ENCODE measurements at regions not wholly inside any gene's neighbourhood (a gene's known extent, or its start where the extent isn't known, plus 50 kb on each side); places are given as distances from the start of the nearest gene placed in this dataset.

GRCh38 chr5:50964746-50965653 lies 298.6 kb downstream of the PARP8 start:
- DNase-seq = no peak

DNA sequence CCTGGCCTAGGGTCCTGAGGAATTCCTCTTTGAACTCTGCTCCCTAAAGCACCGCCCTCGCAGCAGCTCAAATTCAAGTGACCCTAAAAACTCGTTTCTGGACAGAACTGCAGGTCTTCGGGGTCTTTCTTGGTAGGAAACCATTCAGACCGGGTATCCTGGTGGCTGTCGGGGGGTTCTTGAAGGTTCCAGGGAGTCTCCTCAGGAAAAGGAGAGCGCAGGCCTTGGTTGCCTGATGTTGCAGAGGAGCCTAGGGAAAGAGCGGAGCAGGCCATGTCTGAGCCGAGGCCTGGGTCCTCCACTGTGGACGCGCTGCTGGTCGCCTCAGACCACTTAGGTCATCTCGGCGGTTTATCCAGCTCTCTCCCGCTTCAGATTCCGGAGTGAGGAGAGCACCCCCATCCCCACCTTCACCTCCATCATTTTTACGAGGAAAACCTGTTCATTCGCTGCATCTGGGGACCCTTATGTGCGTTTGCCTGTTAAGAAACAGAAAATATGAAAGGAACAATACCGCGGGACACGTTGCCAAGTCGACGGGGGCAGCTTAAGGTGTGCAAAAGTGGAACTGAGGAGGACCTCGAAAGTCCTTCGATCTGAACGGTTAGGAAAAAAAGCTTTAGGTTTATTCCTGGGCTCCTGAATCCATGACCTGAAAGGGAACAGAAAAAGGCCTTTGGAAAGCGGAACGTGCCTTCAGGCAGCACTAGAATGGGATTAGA lies 299.4 kb downstream of the PARP8 start:
- no peak for DNase-seq

DNA sequence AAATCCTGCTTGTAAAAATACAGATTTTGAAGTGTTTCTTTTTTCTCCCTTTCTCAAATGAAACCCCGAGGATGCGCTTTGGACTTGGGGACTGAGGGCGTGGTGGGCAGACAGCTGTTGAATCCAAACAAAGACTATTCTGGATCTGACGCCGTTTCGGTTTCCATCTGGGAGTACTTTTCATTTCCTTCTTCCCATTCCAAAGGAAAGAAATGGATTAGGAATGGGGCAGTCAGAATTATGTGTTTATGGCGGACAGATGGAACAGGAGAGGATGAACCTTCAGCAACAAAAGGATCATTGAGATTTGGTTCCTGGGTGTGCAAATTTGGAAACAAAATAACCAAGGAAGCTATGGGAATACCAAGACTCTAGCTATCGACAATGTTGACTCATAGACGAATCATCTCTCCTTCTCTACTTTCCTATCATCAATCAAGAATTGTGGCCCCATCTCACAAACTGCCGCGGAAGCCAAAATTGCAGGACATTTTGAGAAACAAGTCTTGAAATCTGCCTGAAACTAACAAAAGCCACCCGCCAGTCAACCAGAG lies 300.6 kb downstream of the PARP8 start:
- DNase-seq = no peak

DNA sequence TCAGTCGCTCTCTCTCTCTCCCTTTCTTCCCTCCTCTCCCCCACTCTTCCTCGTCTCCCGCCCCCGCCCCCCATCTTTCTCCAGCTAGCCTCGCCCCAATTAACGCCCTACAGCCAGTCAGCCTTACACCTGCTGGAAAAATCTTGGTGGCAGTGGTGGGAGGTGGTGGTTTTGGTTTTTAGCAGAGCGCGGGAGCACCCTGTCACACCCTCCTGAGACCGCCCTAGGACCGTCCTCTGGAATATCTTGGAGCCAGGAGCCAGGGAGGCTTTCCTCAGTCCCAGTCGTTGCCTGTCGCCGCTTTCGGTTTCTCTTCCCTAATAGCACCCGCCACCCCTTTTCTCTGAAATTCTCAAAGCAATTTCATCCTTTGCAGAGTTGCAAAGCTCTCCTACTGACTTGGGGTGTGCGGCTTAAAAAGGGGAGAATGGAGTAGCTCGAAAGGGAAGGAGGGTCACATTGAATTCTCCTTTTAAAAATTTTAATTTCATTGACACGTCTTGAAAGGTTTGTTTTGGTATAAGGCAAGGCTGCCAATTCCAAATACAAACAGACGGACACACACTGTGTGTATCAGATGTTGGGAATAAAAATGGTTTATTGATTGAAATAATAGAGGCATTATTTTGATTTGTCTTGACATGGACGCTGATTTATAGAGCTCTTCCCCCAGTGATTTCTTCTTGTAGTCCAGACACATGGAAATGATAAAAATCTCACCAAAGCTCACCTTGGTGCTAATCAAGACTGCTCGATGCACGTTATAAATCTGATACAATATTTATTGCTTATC lies 301.3 kb downstream of the PARP8 start:
- DNase-seq = no peak

DNA sequence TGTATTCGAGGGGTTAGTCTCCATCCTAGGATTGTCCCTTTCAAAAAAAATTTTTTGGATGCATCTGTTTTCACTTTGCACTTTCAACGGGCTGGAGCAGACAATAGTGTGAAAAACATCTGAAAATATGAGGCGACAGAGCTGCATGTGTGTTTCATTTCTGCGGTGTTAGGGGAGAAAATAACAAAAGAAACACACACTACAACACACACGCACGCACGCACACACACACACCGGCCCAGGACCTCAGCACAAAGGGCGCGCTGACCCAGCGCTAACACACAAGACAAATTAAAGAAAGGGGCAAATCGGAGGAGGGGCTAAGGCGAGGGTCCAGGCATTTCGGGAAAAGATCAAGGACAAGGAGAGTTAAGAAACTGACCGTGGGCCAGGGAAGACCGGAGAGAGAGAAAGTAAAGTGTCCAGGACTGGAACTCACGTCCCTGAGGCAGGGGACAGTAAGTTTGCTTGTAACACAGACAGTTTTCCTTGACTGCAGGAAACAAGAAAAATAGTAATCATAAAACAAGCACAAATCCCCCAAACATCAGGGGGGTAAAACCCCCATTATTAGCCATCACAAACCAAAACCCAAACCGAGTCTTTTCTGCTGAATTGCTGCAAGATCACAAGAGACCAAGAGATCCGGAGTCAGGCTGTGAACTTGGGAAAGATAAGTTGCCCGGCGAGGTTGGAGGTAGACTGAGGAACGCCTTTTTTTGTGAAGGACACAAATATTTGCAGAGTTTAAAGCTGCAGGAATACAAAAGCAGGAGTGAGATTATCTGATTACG lies 302.1 kb downstream of the PARP8 start:
- no peak for DNase-seq

DNA sequence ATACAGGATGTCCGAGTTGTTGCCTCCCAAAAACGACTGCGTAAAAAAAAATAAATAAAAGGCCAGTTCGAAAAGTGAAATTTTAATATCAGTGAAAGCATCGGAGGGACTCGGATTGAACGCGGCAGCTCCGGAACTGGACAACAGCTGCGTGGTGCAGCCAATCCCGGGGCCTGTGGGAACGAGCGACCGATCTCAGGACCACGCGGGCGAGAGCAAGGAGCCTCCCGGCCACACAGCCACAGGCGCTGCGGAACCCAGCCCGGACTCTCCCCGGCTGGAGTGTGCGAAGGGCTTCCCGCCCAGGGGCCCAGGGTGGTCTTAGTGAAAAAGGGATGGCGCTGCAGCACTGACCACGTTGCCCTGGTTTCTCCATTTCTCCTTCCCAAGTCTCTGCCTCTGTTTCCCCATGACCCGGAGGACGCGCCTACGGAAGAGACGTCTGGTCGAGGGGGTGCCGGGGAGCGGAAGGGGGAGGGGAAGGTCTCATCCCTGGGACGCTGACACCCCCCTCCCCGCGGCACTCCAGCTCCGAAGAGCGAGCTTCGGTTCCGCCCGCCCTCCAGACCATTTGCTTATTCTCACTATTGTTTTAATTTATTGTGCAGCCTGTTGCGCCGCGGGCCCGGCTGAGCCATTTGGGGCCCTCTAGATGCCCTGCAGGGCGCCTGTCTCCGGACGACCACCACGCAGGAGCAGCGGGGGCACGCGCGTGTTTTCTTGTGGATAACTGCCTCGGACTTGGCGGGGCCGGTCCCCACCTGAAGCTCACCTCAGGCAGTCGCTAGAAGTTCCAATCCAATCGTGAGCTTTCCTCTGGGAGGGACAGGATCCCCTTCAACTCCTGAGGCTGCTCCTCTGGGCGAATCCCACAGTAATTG lies 303.0 kb downstream of the PARP8 start:
- DNase-seq = no peak

- no peak for DNase-seq
These were observed 309.4 kb downstream of the PARP8 start for GRCh38 chr5:50975840-50976239.

DNA sequence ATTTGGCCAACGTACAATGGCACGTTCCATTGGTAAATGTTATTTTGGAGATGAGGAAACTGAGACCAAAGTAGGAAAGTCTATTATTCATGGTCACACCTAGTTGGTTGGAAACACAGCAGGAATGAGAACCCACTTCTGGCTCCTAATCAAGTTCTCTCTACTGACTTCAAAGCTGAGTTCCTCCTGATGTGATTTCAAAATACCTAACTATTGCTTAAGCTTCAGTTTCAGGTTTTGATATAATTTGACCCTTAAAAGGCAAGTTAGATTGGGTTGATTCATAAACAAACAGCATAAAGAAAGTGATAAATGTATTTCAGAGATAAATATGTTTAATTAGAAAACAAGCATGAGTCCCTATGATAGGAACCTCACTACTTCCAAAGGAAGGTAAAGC lies 312.5 kb downstream of the PARP8 start:
- DNase-seq = no peak

DNA sequence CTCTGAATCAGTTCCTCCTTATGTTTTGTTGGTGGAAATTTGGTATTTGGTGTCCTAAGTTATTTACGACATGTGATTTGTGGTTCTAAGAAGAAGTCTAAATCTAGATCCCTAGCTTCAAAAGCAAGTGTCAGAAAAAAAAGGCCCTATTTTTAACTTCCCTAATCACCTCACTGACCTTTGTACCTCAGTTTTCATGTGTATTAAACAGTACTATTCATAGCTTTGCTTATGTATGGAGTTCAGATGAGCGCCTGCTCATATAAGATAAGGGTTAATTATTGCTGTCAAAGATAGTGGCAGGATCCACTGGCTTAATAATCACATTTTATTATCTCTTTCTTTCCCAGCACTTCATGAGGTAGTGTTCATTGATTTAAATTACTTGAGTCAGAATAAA lies 318.2 kb downstream of the PARP8 start:
- DNase-seq = no peak

DNA sequence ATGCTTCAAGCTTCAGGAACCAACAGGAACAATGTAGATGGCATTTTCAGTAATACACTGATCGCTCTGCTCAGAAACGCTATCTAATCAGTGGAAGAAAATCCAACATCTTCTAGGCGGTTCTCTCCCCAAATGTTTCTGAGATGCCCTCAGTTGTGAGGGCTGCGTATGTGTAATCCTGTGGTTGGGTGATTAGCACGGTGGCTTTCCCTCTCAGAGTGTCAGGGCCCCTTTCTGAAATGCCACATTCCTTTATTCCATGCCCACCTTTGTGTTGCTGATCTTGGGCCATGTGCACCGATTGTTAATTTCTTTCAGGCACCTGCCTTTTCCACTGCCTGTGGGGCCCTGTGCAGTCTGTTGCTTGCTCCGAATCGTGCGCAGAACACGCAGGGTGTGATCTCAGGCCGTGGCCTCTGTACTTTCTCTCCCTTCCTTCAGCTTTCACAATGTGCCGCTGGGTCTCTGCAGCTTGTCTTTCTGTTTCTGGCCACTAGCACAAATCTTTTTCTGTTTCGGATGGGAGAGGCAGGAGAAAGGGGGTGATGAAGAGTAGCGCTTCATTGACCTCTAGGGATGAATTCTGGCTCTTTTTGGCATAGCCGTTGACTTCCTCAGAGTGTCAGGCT lies 324.0 kb downstream of the PARP8 start:
- DNase-seq = no peak

- DNase-seq = no peak
These were observed 329.0 kb downstream of the PARP8 start for GRCh38 chr5:50995285-50995942.

DNA sequence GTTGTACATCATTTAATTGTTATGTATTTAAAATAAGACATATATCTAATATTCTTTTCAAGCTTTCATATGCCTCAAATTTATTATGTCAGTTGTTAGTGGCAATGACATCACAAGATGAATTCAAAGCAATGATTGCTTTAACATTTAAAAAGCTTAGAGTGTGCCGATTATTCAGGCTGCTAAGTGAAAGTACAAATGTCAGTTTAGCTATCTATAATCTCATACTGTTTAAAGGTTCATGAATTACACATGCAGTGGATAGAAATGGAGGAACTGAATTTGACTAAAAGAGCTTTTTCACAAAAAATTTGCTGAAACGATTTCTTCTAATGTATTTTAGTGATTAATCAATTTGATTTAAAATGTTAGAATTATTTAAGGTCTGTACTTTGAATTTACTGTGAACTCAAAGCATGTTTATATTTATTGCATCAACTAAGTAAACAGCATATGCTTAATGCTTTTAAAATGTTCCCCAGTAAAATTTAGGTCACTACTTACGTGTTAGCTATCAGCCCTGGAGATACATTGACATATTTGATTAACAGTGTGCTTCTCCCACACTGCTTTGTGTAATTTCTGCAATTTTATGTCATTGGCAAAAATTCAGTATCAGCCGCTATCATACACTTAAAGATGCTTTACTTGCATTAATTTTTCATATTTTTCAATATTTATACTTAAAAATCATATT lies 334.9 kb downstream of the PARP8 start:
- no peak for DNase-seq

DNA sequence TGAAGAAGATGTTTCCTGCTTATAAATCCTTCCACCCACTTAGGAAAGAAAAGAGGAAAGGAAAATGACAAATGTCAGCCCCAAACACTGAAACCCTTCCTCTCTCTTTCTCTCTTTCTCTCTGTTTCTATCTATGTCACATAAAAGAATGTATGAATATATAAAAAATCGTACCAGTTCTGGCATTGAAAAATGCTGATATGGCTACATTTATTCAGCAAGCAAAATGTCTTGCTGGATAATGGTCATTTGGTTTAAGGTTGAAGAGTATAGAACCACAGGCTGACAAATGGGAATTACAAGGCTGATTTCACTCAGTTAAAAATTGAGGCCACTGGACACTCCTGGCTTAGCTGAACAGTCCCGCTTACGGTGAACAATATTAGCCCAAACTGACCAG lies 335.9 kb downstream of the PARP8 start:
- DNase-seq = no peak

DNA sequence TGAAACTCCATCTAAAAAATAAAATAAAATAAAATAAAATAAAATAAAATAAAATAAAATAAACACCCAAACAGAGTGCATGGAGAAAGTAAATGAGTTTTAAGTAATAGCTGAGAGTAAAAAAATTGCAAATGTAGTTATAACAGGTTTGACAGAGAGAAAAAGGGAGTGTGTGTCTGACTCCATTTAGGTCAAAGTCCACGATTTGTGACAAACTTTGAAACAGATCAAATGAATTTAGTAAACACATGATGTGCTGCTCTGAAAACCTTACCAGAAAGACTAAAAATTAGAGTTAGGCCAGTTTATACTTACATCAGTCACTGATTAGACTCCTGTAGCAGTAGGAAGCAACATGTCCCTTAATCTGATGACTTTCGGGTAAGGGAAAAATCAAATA lies 346.6 kb downstream of the PARP8 start:
- no peak for DNase-seq

DNA sequence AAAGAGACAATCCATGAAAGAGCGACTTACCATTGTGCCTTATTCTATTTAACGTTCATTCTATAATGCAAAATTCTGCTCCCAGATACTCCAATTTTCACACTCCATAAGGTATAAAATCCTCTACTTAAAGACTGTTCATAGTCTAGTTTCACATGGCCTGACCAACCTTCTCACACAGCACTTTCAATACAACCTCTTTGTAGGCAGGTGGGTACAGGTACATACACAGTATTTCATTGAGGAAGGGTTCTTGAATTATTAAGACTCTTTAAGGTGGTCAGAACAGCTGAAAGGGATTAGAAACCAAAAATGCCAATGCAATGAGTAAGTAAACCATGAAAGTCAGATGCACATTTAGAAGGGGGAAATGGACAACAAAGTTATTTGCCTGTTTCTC lies 352.0 kb downstream of the PARP8 start:
- no peak for DNase-seq

GRCh38 chr5:51024263-51024662 lies 357.8 kb downstream of the PARP8 start:
- no peak for DNase-seq

- no peak for DNase-seq
These were observed 356.0 kb upstream of the ISL1 start for GRCh38 chr5:51027271-51027670.

GRCh38 chr5:51028394-51028793 lies 354.9 kb upstream of the ISL1 start:
- no peak for DNase-seq

GRCh38 chr5:51033215-51033614 lies 350.0 kb upstream of the ISL1 start:
- DNase-seq = no peak
